ENCODE measurements at regions not wholly inside any gene's neighbourhood (a gene's known extent, or its start where the extent isn't known, plus 50 kb on each side); places are given as distances from the start of the nearest gene placed in this dataset.

GRCh38 chr1:30024411-30025195, 698.8 kb downstream of the MATN1 start:
- DNase-seq (ENCODE audit: low spot score) = no peak
- no peak overlapping the region for H3K4me3 Mint-ChIP-seq (ENCODE audit: unreplicated experiment)
- H3K36me3 Mint-ChIP-seq (ENCODE audit: low read depth, unreplicated experiment) = no peaks in the 10 kb centered on the region
- H3K4me1 Mint-ChIP-seq (ENCODE audit: unreplicated experiment) = no peaks in the 10 kb centered on the region
- no peak overlapping the region for H3K27ac Mint-ChIP-seq (ENCODE audit: unreplicated experiment)
- no peaks in the 10 kb centered on the region for H3K9me3 Mint-ChIP-seq (ENCODE audit: unreplicated experiment)
- no peaks in the 10 kb centered on the region for H3K27me3 Mint-ChIP-seq (ENCODE audit: unreplicated experiment)
- no peak for TF ChIP-seq CTCF (IDR thresholded peaks at IDR 0.05; ENCODE audit: unreplicated experiment)

- H3K4me3 Mint-ChIP-seq (ENCODE audit: unreplicated experiment) = no peak overlapping the region
- no peak for DNase-seq (ENCODE audit: low spot score)
- H3K27ac Mint-ChIP-seq (ENCODE audit: unreplicated experiment) = no peak overlapping the region
- H3K27me3 Mint-ChIP-seq (ENCODE audit: unreplicated experiment) = no peaks in the 10 kb centered on the region
- no peaks in the 10 kb centered on the region for H3K36me3 Mint-ChIP-seq (ENCODE audit: low read depth, unreplicated experiment)
- peaks cover 5% of the 10 kb centered on the region for H3K9me3 Mint-ChIP-seq (ENCODE audit: unreplicated experiment)
- TF ChIP-seq CTCF (IDR thresholded peaks at IDR 0.05; ENCODE audit: unreplicated experiment) = no peak
- H3K4me1 Mint-ChIP-seq (ENCODE audit: unreplicated experiment) = no peaks in the 10 kb centered on the region
These were observed 699.9 kb downstream of the MATN1 start for GRCh38 chr1:30023339-30024022.

- H3K9me3 Mint-ChIP-seq (ENCODE audit: unreplicated experiment) = peaks cover 14% of the 10 kb centered on the region
- DNase-seq (ENCODE audit: low spot score) = no peak
- peaks cover 20% of the 10 kb centered on the region for H3K4me1 Mint-ChIP-seq (ENCODE audit: unreplicated experiment)
- H3K27ac Mint-ChIP-seq (ENCODE audit: unreplicated experiment) = no peak overlapping the region
- peaks cover 6% of the 10 kb centered on the region for H3K27me3 Mint-ChIP-seq (ENCODE audit: unreplicated experiment)
- no peaks in the 10 kb centered on the region for H3K36me3 Mint-ChIP-seq (ENCODE audit: low read depth, unreplicated experiment)
- no peak for TF ChIP-seq CTCF (IDR thresholded peaks at IDR 0.05; ENCODE audit: unreplicated experiment)
- no peak overlapping the region for H3K4me3 Mint-ChIP-seq (ENCODE audit: unreplicated experiment)
These were observed 709.4 kb downstream of the MATN1 start for GRCh38 chr1:30014031-30014430.

GRCh38 chr1:30012455-30013440, 710.6 kb downstream of the MATN1 start:
- H3K36me3 Mint-ChIP-seq (ENCODE audit: low read depth, unreplicated experiment) = no peaks in the 10 kb centered on the region
- H3K27me3 Mint-ChIP-seq (ENCODE audit: unreplicated experiment) = peaks cover 6% of the 10 kb centered on the region
- DNase-seq (ENCODE audit: low spot score) = no peak
- H3K4me3 Mint-ChIP-seq (ENCODE audit: unreplicated experiment) = no peak overlapping the region
- H3K4me1 Mint-ChIP-seq (ENCODE audit: unreplicated experiment) = peaks cover 26% of the 10 kb centered on the region
- peaks cover 2% of the 10 kb centered on the region for H3K9me3 Mint-ChIP-seq (ENCODE audit: unreplicated experiment)
- no peak overlapping the region for H3K27ac Mint-ChIP-seq (ENCODE audit: unreplicated experiment)
- no peak for TF ChIP-seq CTCF (IDR thresholded peaks at IDR 0.05; ENCODE audit: unreplicated experiment)

Measured in endothelial cell (in vitro differentiated cells).